SJCRH30 (cell line): ENCODE measurements at regions not wholly inside any gene's neighbourhood (a gene's known extent, or its start where the extent isn't known, plus 50 kb on each side); places are given as distances from the start of the nearest gene placed in this dataset.

Source experiments
- DNase-seq, 2 experiments: peaks; one replicate each; pipeline ENCODE4 v3.0.0-alpha.2; 2015 to 2020
- H3K27ac ChIP-seq: fragments of 250-450 bp; sonication (Bioruptor Pico); 2 replicates; pipeline ENCODE4 v1.5.1; 2020; ENCODE audit warnings: mild to moderate bottlenecking, moderate library complexity
- H3K27me3 ChIP-seq: fragments of 250-450 bp; sonication (Bioruptor Pico); 2 replicates; pipeline ENCODE4 v1.5.1; 2020; ENCODE audit warnings: mild to moderate bottlenecking, moderate library complexity
- H3K36me3 ChIP-seq: fragments of 250-450 bp; sonication (Bioruptor Pico); 2 replicates; pipeline ENCODE4 v1.5.1; 2020; ENCODE audit warnings: mild to moderate bottlenecking, moderate library complexity
- H3K4me1 ChIP-seq: fragments of 250-450 bp; sonication (Bioruptor Pico); 2 replicates; pipeline ENCODE4 v1.5.1; 2020; ENCODE audit warnings: mild to moderate bottlenecking, moderate library complexity
- H3K4me3 ChIP-seq: fragments of 250-450 bp; sonication (Bioruptor Pico); 2 replicates; pipeline ENCODE4 v1.5.1; 2020; ENCODE audit warnings: mild to moderate bottlenecking, moderate library complexity
- H3K9me3 ChIP-seq: fragments of 250-450 bp; sonication (Bioruptor Pico); replicated peaks from 2 replicates; pipeline ENCODE4 v1.5.1; 2020; ENCODE audit warnings: mild to moderate bottlenecking, moderate library complexity

GRCh38 chr1:217205578-217205977, 425.3 kb downstream of the GPATCH2 start:
- DNase-seq: no peak
- H3K27me3 ChIP-seq: no peaks in the 10 kb centered on the region
- H3K4me3 ChIP-seq: no peak overlapping the region
- H3K27ac ChIP-seq: no peak overlapping the region
- no peaks in the 10 kb centered on the region for H3K36me3 ChIP-seq
- H3K4me1 ChIP-seq: no peaks in the 10 kb centered on the region
- H3K9me3 ChIP-seq: no peaks in the 10 kb centered on the region

- Histone ChIP-seq H3K36me3 (no peaks in the 10 kb centered on the region), H3K9me3 (no peaks in the 10 kb centered on the region), H3K27ac (no peak overlapping the region), H3K4me3 (no peak overlapping the region), H3K27me3 (no peaks in the 10 kb centered on the region), H3K4me1 (no peaks in the 10 kb centered on the region)
- no peak for DNase-seq
These were observed 434.3 kb downstream of the GPATCH2 start for GRCh38 chr1:217196616-217197015.

GRCh38 chr1:217193151-217193550, 437.7 kb downstream of the GPATCH2 start:
- no peak overlapping the region for H3K27ac ChIP-seq
- no peak for DNase-seq
- no peaks in the 10 kb centered on the region for H3K4me1 ChIP-seq
- H3K36me3 ChIP-seq: no peaks in the 10 kb centered on the region
- H3K27me3 ChIP-seq: no peaks in the 10 kb centered on the region
- no peak overlapping the region for H3K4me3 ChIP-seq
- H3K9me3 ChIP-seq: no peaks in the 10 kb centered on the region

GRCh38 chr1:217191441-217191840, 439.4 kb downstream of the GPATCH2 start:
- Histone ChIP-seq H3K27me3 (no peaks in the 10 kb centered on the region), H3K4me1 (no peaks in the 10 kb centered on the region), H3K36me3 (no peaks in the 10 kb centered on the region), H3K9me3 (no peaks in the 10 kb centered on the region), H3K27ac (no peak overlapping the region), H3K4me3 (no peak overlapping the region)
- no peak for DNase-seq

- no peaks in the 10 kb centered on the region for H3K36me3 ChIP-seq
- H3K4me1 ChIP-seq: no peaks in the 10 kb centered on the region
- H3K4me3 ChIP-seq: no peak overlapping the region
- no peaks in the 10 kb centered on the region for H3K9me3 ChIP-seq
- H3K27me3 ChIP-seq: no peaks in the 10 kb centered on the region
- DNase-seq: no peak
- H3K27ac ChIP-seq: no peak overlapping the region
These were observed 440.5 kb downstream of the GPATCH2 start for GRCh38 chr1:217190359-217190758.

GRCh38 chr1:217189362-217189761, 441.5 kb downstream of the GPATCH2 start:
- no peak overlapping the region for H3K4me3 ChIP-seq
- H3K27ac ChIP-seq: no peak overlapping the region
- no peaks in the 10 kb centered on the region for H3K36me3 ChIP-seq
- DNase-seq: no peak
- H3K4me1 ChIP-seq: no peaks in the 10 kb centered on the region
- H3K27me3 ChIP-seq: no peaks in the 10 kb centered on the region
- H3K9me3 ChIP-seq: no peaks in the 10 kb centered on the region

GRCh38 chr1:217188280-217189237, 442.3 kb downstream of the GPATCH2 start:
- Histone ChIP-seq H3K27me3 (no peaks in the 10 kb centered on the region), H3K9me3 (no peaks in the 10 kb centered on the region), H3K27ac (no peak overlapping the region), H3K4me1 (no peaks in the 10 kb centered on the region), H3K36me3 (no peaks in the 10 kb centered on the region), H3K4me3 (no peak overlapping the region)
- no peak for DNase-seq

GRCh38 chr1:217186664-217187063, 444.2 kb downstream of the GPATCH2 start:
- no peak overlapping the region for H3K4me3 ChIP-seq
- H3K36me3 ChIP-seq: no peaks in the 10 kb centered on the region
- no peak for DNase-seq
- no peaks in the 10 kb centered on the region for H3K27me3 ChIP-seq
- H3K27ac ChIP-seq: no peak overlapping the region
- no peaks in the 10 kb centered on the region for H3K9me3 ChIP-seq
- no peaks in the 10 kb centered on the region for H3K4me1 ChIP-seq

GRCh38 chr1:217184854-217185253, 446.0 kb downstream of the GPATCH2 start:
- H3K4me3 ChIP-seq: no peak overlapping the region
- H3K36me3 ChIP-seq: no peaks in the 10 kb centered on the region
- H3K27me3 ChIP-seq: no peaks in the 10 kb centered on the region
- no peaks in the 10 kb centered on the region for H3K9me3 ChIP-seq
- DNase-seq: no peak
- H3K27ac ChIP-seq: no peak overlapping the region
- no peaks in the 10 kb centered on the region for H3K4me1 ChIP-seq

GRCh38 chr1:217182992-217183391, 447.9 kb downstream of the GPATCH2 start:
- no peaks in the 10 kb centered on the region for H3K27me3 ChIP-seq
- no peaks in the 10 kb centered on the region for H3K9me3 ChIP-seq
- no peak for DNase-seq
- H3K27ac ChIP-seq: no peak overlapping the region
- no peak overlapping the region for H3K4me3 ChIP-seq
- H3K36me3 ChIP-seq: no peaks in the 10 kb centered on the region
- H3K4me1 ChIP-seq: no peaks in the 10 kb centered on the region

GRCh38 chr1:217181756-217182155, 449.1 kb downstream of the GPATCH2 start:
- Histone ChIP-seq H3K9me3 (no peaks in the 10 kb centered on the region), H3K27ac (no peak overlapping the region), H3K27me3 (no peaks in the 10 kb centered on the region), H3K4me3 (no peak overlapping the region), H3K4me1 (no peaks in the 10 kb centered on the region), H3K36me3 (no peaks in the 10 kb centered on the region)
- DNase-seq: no peak

- H3K27ac ChIP-seq: no peak overlapping the region
- no peaks in the 10 kb centered on the region for H3K36me3 ChIP-seq
- no peaks in the 10 kb centered on the region for H3K9me3 ChIP-seq
- no peak overlapping the region for H3K4me3 ChIP-seq
- H3K4me1 ChIP-seq: no peaks in the 10 kb centered on the region
- no peak for DNase-seq
- no peaks in the 10 kb centered on the region for H3K27me3 ChIP-seq
These were observed 449.6 kb downstream of the GPATCH2 start for GRCh38 chr1:217181176-217181746.

- Histone ChIP-seq H3K4me1 (no peaks in the 10 kb centered on the region), H3K27ac (no peak overlapping the region), H3K27me3 (no peaks in the 10 kb centered on the region), H3K4me3 (no peak overlapping the region), H3K9me3 (no peaks in the 10 kb centered on the region), H3K36me3 (no peaks in the 10 kb centered on the region)
- no peak for DNase-seq
These were observed 450.4 kb downstream of the GPATCH2 start for GRCh38 chr1:217180443-217180842.

GRCh38 chr1:217164403-217164802, 441.2 kb upstream of the ESRRG start:
- no peak overlapping the region for H3K4me3 ChIP-seq
- H3K9me3 ChIP-seq: no peaks in the 10 kb centered on the region; the same call in 1 of the 2 replicates
- H3K27me3 ChIP-seq: no peaks in the 10 kb centered on the region
- no peaks in the 10 kb centered on the region for H3K4me1 ChIP-seq
- no peaks in the 10 kb centered on the region for H3K36me3 ChIP-seq
- H3K27ac ChIP-seq: no peak overlapping the region
- DNase-seq: no peak

- Histone ChIP-seq H3K4me1 (no peaks in the 10 kb centered on the region), H3K27ac (no peak overlapping the region), H3K36me3 (no peaks in the 10 kb centered on the region), H3K27me3 (no peaks in the 10 kb centered on the region), H3K4me3 (no peak overlapping the region), H3K9me3 (no peaks in the 10 kb centered on the region)
- DNase-seq: no peak
These were observed 430.1 kb upstream of the ESRRG start for GRCh38 chr1:217153361-217153760.

- Histone ChIP-seq H3K4me3 (no peak overlapping the region), H3K9me3 (no peaks in the 10 kb centered on the region), H3K36me3 (no peaks in the 10 kb centered on the region), H3K27ac (no peak overlapping the region), H3K27me3 (no peaks in the 10 kb centered on the region), H3K4me1 (no peaks in the 10 kb centered on the region)
- DNase-seq: no peak
These were observed 427.1 kb upstream of the ESRRG start for GRCh38 chr1:217150366-217150765.
